RWPE1 (cell line): ENCODE measurements at regions not wholly inside any gene's neighbourhood (a gene's known extent, or its start where the extent isn't known, plus 50 kb on each side); places are given as distances from the start of the nearest gene placed in this dataset.

ENCODE experiments used
- CTCF ChIA-PET: fragments of 350-600 bp; sonication (Branson Sonifier 250); formaldehyde crosslinking; extraction: SDS; loops from one replicate; lab custom pipeline; 2021; lab: Yijun Ruan, JAX
- POLR2A ChIA-PET: fragments of 400-600 bp; formaldehyde crosslinking; extraction: SDS; loops from one replicate; lab custom pipeline; 2020; ENCODE audit warnings: antibody characterized with exemption; ENCODE audit not compliant: low non-redundant PET; lab: Yijun Ruan, JAX
- DNase-seq: peaks from one replicate; pipeline ENCODE4 v3.0.0; 2012; ENCODE audit warnings: low spot score
- H3K27ac ChIP-seq: fragments of 450-650 bp; 2 replicates; pipeline ENCODE4 v1.5.1; 2017
- CTCF ChIP-seq: fragments of 450-650 bp; conservative IDR thresholded peaks from 2 replicates; pipeline ENCODE4 v1.5.1; 2017; ENCODE audit warnings: low read depth, mild to moderate bottlenecking

- H3K27ac ChIP-seq = no peak overlapping the region
- no peak for DNase-seq
- no peak for TF ChIP-seq CTCF
- ChIA-PET POLR2A (no interaction called here), CTCF (interaction anchor here (0.5 to 0.6 kb wide), 2 partner anchors 131 to 774 kb away, joined by 3 to 4 read pairs; no protein-coding TSS in a partner anchor)
Observed at GRCh38 chr6:153572371-153572770, 441.3 kb upstream of the RGS17 start.

- no peak overlapping the region for H3K27ac ChIP-seq
- ChIA-PET CTCF (no interaction called here), POLR2A (no interaction called here)
- TF ChIP-seq CTCF = no peak
- DNase-seq = no peak
Observed at GRCh38 chr6:153568628-153569027, 437.5 kb upstream of the RGS17 start.

- CTCF ChIA-PET = no interaction called here
- TF ChIP-seq CTCF = no peak
- DNase-seq = no peak
- no peak overlapping the region for H3K27ac ChIP-seq
- POLR2A ChIA-PET = no interaction called here
Observed at GRCh38 chr6:153564803-153565202, 433.7 kb upstream of the RGS17 start.

GRCh38 chr6:153563001-153563400, 431.9 kb upstream of the RGS17 start:
- DNase-seq = no peak
- TF ChIP-seq CTCF = no peak
- ChIA-PET POLR2A (no interaction called here), CTCF (no interaction called here)
- H3K27ac ChIP-seq = no peak overlapping the region

- ChIA-PET CTCF (interaction anchor here (1.0 kb wide), 1 partner anchor 322 kb away, joined by 3 read pairs; no protein-coding TSS in a partner anchor), POLR2A (no interaction called here)
- TF ChIP-seq CTCF = no peak; the same call in 1 of the 2 replicates
- DNase-seq = no peak
- H3K27ac ChIP-seq = no peak overlapping the region
Observed at GRCh38 chr6:153553627-153554026, 422.5 kb upstream of the RGS17 start.

GRCh38 chr6:153539602-153540001, 408.5 kb upstream of the RGS17 start:
- DNase-seq = no peak
- ChIA-PET POLR2A (no interaction called here), CTCF (interaction anchor here (0.7 kb wide), 1 partner anchor 731 kb away, joined by 3 read pairs; no protein-coding TSS in a partner anchor)
- no peak for TF ChIP-seq CTCF
- no peak overlapping the region for H3K27ac ChIP-seq
